Renal cortex interstitium (tissue), 11 donors: ENCODE measurements at regions not wholly inside any gene's neighbourhood (a gene's known extent, or its start where the extent isn't known, plus 50 kb on each side); places are given as distances from the start of the nearest gene placed in this dataset.
"Not testable (repeated sequence)": the region's sequence is repeated elsewhere in the genome, so short reads cannot be mapped to it uniquely, and the experiment has no call there.

Experiments used
- DNase-seq, 11 donors: peaks; one replicate each; pipeline ENCODE4 v3.0.0-alpha.2; 2013; ENCODE audit warnings: low read depth in 9 of 11, low spot score in 4 of 11; ENCODE audit errors: extremely low read depth in 1 of 11

DNA sequence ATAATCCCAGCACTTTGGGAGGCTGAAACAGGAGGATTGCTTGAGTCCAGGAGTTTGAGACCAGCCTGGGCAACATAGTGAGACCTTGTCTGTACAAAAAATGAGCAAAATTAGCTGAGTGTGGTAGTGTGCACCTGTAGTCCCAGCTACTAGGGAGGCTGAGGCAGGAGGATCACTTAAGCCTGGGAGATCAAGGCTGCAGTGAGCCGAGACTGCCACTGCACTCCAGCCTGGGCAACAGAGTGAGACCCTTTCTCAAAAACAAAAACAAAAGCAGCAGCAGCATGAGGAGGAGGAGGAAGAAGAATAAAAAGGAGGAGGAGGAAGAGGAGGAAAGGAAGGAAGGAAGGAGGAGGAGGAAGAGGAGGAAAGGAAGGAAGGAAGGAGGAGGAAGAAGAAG, 116.5 kb upstream of the TDRD3 start:
- DNase-seq, result not testable (repeated sequence)

DNA sequence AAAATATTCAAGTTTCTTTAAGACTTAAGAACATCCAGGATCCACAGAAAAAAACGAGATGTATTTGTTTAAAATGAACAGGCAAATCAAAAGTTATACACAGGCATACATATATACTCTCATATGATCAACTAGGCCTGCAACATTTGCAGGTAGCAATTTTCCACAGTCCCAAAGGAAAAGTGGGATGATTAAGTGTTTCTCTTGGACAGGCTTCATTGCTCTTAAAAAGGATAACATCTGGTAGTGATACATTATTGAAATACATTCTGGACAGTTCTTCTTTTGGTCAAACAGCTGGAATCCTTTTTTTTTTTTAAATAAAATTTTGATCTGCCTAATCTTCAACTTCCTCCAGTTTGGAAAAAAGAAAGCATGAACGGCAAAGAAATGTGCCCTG, 114.8 kb upstream of the TDRD3 start:
- DNase-seq, result no peak

DNA sequence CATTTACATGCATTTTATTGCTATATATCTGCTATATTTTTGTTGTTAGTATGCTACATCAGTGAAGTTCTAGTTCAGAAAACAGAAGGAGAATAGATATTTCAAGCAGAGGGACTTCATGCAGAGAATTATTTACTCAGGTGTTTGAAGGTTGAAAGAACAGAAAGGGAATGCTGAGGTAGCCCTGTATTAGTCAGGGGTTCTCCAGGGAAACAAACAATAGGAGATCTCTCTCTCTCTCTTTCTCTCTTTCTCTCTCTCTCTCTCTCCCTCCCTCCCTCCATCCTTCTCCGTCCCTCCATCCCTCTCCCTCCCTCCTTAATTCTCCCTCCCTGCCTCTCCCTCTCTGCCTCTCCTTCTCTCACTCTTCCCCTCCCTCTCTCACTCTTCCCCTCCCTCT, 114.3 kb upstream of the TDRD3 start:
- no peak for DNase-seq

DNA sequence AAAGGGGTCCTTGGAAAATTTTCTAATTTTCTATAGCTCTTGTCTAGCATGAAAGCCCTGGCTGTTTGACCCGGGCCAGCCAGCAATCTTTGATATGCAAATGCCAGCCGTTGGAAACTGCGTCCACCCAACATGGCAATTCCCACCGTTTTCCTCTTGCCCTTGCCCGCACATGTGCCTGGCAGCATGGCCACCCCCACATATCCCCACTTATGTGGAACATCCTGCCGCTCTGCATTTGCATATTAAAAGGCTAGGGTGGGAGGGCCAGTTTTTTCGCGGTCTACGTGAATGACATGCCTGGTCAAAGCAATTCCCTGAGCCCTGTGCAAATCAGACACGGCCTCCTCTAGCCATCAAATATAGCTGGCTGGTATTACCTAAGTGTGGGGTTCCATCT, 110.3 kb upstream of the TDRD3 start:
- DNase-seq, result no peak

DNA sequence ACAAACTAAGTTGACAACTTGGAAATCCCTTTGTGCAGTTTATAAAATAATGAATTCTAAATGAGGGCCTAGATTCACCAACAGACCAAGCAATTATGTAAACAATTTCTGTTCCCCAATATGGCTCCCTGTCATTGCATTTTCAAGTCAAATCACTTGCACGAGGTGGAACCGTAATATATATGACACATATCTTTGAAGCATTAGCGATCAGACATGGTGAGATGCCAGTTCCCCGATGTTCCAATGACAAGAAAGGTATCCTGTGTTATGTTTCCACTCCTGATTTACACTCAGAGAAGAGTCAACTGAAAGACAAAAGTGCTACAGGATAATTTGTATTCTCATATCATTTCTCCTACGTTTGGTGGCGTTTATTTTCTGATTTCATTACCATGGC, 108.5 kb upstream of the TDRD3 start:
- DNase-seq, result no peak

DNA sequence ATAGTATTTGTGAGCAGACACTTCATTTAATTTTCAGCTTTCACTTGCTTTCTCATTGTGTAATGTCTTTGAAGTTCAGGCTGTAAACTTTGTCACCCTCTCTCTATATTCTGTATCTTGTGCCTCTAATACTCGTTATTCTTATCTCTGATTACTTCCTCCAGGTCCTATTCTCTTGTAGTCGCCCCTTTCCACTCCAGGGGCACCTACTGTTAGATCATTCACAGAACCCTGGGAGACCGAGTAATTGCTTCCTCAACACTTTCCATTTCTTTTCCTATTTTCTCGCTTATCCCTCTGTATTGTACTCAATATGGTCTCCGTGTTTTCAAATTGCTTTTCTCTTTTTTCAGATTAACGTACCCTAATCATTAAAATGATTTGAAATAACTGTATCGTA, 93.9 kb upstream of the TDRD3 start:
- no peak for DNase-seq

DNA sequence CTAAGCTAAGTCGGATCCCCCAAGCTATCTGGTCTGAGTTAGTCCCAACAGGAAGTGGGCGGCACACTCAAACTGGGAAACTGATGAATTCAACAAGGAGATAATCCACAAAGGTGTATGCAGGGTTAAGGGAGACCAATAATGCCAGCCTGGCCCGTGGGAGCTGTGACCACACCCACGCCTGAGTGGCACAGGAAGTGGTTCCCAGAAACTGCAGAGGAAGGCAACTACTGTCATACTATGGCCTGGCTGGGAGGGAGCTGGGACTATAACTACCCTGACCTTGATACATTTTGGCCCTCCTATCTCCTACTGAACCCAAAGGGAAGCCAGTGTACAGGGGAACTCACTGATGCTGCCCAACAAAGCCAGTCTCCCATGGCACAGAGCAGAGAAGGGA, 85.5 kb upstream of the TDRD3 start:
- DNase-seq, result no peak

DNA sequence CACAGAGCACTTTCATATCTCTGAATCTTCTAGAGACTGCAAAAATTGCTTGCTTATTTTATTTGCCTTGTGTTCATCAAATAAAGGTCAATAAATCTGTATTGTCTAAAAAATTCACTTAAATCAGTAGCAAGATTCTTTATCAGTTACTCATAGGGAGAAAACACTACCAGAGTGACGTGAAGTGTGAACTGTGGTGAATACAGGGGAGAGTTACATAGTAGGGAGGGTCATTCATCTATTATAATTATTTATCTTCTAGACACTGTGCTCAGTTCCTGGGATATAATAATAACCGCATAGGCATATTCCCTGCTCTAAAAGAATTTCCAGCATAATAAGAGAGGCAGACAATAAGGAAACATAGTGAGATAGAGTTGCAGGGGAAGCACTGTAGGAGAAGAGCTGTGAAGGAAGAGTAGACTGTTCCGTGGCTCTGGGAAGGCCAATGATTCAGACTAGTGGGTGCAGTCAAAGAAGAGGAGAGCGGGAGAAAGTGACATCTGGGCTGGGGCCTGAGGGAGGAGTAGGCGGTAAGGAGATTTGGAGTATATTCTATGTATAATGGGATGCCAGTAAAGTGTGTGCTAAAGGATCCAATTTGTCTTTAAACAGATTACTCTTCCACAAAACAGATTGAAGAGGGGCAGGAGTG, 84.0 kb upstream of the TDRD3 start:
- no peak for DNase-seq

DNA sequence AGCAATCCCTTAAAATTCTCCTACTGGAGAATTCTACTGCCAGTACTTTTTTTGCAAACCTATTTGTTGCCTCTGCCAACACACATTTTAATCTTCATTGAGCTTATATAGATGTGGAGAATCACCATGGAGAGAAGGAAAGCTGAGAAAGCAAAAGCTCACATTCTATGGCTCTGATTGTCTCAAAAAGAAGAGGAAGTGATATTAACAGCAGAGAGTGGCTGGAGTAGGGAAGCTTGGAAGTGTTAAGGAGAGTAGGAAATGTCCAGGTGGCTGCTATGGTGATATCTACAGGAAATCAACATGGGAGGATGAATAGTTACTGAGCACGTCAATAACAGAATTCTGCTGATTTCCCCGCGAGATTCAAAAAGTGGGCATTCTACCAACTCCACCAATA, 78.8 kb upstream of the TDRD3 start:
- DNase-seq, result no peak

DNA sequence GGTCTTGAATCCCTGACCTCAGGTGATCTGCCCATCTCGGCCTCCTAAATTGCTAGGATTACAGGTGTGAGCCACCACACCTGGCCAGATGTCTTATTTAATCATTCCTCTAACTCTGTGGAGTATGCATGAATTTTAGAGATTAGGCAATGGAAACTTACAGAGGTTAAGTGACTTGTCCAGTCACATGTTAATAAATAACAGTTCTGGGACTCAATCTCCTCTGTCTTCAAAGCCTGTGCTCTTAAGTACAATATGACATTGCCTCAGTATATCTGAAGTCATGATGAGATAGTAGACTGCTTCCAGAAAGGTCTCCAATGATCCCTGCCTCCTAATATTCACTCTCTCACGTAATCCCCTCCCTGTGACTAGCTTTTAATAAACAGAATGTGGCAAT, 72.9 kb upstream of the TDRD3 start:
- no peak for DNase-seq

DNA sequence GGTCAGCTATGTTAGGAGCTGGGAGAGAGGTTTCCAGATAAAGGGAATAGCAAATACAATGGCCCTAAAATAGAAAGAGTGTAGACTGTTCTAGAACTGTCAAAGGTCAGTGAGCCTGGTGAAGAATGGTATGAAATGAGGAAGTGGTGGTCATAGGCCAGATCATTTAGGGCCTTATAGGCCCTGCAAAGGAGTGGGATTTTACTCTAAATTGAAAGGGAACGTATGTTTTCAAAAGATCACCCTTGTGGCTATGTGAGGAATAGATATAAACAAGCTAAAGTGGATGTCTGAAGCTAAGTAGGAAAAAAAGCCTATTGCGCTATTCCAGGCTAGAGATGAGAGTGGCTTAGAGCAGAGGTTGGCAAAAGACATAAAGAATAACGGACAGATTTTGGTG, 70.7 kb upstream of the TDRD3 start:
- DNase-seq, result no peak

DNA sequence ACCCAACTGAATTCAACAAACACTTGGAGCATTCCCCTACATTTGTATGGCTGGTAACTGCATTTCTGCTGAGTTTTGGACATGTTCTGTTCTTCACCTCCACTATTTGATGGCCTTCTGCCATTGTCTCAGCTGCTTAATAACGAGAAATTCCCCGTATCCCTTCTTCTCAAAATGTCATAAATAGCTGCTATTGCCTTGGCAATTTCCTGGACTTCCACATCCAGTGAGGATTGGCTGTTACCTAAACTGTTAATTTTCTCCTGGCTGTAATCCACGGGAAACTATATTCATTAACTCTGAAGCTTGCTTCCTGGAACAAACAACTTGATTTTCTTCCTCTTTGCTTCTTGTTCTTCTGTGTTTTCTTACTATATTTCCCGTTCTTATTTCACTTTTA, 69.5 kb upstream of the TDRD3 start:
- DNase-seq, result peak in 3 of 11 donors; percentile 5 to 25 (median 13)

DNA sequence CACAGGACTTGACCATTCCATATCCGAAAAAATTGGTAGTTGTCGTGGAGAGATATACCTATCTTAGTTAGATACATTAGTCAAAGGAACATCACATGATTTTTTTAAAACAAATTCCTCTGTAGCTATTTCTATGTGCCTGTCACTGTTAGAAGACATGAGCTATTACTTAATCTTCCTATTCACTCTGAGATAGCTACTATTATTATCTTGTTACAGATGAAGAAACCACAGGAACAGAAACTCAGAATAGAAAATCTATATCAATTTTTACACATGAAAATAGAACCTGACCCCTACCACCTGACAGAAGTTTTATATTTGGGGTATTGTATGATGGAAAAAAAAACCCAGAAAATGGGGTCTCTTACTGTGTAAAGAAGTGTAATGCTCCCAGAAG, 68.9 kb upstream of the TDRD3 start:
- DNase-seq, result no peak

DNA sequence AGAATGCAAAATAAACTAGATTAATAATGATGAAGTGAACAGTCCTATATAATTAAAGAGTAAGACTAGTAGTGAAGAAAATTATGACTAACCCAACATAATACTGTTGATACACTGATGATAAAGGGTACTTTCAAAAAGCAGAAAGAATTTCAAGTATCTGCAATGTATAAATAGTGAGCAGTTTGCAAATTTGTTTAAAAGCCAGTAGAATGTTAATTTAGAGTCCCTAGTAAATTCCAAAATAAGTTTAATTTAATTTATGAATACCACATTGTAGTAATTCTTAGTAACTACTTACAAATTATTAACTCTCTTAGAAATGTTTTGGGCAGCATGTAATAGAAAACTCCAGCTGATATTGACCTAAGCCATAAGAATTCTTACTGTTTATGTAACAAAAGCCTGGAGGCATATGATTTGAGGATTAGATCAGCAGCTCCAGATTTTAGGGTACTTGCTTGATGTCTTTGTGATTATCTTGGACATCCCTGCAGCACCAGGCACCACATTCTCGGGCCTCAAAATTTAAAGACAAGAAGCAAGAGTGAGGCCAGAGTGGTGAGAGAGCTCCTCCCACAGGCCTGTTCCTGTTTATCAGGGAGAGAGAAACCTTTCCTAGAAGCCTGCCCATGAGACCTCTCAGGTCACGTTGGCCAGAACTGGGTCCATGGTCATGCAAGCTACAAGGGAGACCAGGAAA, 67.6 kb upstream of the TDRD3 start:
- DNase-seq, result peak in 3 of 11 donors; percentile 5 to 17 (median 17)

DNA sequence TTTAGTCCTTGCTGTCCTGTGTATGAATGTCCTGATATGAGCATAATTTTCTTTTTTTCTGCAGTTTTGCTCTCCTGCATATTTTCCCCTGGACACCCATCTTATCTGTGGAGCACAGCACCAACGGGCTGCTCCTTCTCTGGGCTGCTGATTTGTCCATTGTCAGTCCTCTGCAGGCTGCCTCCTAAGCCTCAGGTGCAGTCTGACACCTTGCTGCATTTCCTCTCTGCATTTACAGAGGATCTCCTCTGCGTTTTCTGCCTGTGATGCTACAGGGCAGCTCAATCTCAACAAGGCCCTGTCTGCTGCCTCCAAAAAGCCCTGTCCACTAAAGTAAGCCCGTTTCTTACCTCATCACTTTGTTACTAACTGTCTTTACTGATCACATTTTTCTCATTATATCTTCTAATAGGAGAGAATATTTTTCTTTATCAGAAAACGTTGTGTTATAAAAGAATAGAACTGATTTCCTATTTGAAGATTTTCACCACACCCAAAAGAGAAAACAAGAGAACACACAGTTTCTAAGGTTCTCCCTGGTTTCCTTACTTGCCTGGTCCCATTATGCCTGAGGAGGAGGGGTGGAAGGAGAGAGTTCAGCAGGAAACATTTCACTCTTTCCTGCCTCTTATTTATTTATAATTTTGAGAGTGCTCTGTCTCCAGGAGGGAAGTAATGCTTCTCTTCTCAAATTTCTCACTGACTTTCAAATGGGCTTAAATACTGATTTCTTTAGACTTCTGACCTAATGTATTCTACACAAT, 65.6 kb upstream of the TDRD3 start:
- DNase-seq, result no peak

DNA sequence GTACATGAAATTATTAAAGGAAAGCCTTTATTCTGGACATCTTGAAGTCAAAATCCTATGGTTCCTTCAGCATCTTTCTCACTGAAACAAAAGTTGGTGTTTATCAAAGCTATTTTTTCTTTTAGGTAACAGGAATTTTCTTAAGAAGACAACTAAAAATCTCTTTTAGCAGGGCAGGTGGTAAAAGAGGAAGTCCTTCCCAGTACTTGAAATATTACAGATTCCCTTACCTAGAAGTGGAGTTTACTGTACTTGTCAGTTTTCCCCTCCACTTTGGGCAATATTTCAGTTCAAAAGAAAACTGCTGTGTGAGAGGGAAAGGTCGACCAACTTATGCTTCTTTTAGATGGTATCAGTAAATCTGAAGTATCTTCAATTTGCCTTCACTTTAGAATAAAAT, 64.3 kb upstream of the TDRD3 start:
- no peak for DNase-seq

DNA sequence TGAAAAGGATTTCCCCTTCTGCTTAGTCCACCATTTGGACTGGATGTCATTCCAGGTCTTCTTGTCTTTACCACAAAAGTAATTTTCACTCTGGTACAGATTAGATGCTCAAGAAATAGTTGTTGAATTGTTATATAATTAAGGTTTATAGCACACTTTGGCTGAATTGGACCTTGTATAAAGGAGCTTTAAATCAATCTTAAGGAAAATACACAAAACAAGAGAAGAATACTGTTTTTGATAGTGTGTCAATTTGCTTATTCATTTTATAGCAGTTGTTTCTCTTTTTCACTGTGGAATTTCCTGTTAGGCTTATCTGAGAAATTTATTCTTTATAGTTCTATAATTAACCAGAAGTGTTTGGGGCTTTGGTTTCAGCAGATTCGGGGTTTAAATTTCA, 62.7 kb upstream of the TDRD3 start:
- no peak for DNase-seq

DNA sequence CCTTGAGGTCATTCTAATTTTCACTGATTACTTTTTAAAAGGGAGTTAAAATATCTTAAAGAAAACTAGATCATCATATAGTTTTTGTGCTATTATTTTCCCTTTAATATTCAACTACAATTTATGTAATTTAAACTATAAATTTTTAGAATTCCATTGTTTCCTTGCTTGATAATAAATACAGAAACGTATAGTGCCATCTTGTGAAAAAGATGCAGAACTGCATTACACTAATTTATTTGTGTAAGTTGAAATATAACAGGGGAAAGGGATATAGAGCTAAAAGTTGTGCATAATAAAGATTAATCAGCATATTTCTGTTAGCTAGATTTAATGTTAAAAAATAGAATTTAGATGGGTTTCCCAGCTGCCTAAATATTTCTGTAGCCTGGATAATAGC, 61.5 kb upstream of the TDRD3 start:
- DNase-seq, result peak in 1 of 11 donors; percentile 22

DNA sequence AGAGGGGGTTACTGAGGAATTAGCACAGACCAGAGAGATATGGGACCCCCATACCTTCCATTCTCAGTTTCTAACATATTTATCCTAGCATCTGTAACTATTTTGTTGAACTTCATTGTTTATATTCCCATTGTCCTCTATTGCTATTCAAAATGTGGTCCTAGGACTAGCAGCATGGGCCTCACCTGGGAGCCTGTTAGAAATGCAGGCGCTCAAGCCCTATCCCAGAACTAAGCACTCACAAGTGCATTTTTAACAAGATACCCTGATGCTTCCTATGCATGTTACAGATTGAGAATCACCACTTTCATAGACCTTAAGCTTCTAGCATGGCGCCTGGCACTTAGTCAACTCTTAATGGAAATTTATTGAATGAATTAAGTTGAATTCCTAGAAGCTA, 58.3 kb upstream of the TDRD3 start:
- DNase-seq, result no peak

DNA sequence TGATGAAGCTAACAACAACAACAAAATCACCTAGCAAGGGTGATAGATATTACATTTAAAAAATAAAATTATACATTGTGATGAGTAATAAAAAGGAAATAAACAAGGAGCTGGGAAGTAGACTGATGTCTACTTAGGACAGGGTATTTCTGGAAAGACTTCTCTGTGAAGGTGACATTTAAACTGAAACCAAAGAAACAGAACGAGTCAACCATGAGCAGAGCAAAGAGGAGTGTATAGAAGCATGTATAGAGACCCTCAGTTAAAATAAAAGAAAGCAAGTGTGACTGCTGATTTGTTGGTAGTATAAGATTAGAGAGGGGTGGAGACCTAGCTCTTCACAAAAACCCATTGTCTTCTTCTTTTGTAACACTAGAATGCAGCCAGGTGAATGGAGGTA, 53.0 kb upstream of the TDRD3 start:
- no peak for DNase-seq
